Embryonic facial prominence (tissue), 1 donor: ENCODE measurements at regions not wholly inside any gene's neighbourhood (a gene's known extent, or its start where the extent isn't known, plus 50 kb on each side); places are given as distances from the start of the nearest gene placed in this dataset.
"Not testable (repeated sequence)": the region's sequence is repeated elsewhere in the genome, so short reads cannot be mapped to it uniquely, and the experiment has no call there.

Experiments used
- DNase-seq: peaks from one replicate; pipeline ENCODE4 v3.0.0-alpha.2; 2016; ENCODE audit errors: extremely low spot score

DNA sequence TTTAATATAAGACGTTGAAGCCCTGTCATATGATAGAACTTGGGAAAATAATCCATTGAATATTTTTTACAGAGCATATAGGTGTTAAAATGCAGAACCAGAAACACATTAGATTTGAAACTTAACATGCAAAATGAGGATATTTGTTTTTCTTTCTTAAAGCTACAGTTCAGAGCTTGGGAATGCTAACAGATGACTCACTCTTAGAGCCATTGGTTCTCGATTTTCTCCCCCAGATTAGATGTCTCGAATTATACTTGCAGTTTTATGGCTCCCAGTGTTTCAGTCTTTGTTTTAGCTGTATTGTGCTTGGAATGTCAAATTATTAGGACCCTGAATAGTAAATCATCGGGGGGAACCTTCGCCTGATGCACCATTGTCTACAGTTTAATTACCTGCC lies 575.7 kb upstream of the ZP4 start:
- DNase-seq, result no peak

DNA sequence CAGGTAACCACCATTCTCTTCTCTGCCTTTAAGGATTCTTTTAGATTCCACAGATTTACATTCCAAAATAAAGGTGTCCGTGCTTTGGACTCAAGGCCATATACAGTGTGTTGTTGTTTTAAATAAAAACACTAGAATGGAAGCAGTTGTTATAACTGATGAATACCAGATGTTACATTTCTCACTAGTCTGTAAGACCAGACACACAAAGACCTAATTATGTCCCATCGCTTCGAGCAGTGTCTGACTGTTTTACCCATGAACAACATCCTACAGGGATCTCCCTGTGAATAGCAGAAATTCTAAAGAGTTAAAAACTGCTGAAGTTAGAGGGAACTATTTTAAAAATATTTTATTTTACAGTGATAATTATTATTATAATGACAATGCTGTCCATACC lies 574.7 kb upstream of the ZP4 start:
- DNase-seq, result no peak

DNA sequence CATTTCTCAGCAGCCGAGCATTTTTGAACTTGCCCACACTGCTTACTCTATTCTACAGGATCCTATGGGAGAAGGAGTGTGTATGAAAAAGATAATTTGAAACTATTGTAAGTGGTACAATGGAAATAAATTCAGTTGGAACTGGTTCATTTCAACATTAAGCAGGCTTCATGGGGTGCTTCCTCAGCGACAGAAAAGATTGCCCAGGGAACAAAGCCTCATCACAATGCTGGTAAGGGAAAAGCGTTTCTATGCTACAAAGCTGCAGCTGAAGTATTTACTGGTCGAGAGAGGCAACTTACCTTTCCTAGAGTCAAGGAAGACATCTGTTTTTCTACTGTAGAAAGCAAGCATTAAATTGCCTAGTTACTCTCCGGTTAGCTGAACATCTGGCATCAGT lies 568.2 kb upstream of the ZP4 start:
- no peak for DNase-seq

DNA sequence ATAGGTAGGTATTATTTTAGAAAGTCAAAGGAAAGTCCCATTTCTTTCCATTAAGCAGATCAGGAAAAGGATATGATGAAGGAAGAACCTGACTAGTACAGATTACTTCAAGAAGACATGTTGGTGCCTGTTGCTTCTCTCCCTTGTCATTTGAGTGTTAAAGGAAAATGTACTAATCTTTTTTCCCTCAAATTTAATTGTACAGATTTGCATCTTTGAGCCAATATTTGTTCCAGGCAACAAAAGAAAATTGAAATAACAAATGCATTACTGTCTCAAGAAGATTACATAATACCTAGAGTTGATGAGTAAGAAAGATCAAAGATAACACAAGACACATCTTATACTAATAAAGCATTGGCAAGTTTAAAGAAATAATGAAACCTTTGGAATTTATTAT lies 566.9 kb upstream of the ZP4 start:
- no peak for DNase-seq

DNA sequence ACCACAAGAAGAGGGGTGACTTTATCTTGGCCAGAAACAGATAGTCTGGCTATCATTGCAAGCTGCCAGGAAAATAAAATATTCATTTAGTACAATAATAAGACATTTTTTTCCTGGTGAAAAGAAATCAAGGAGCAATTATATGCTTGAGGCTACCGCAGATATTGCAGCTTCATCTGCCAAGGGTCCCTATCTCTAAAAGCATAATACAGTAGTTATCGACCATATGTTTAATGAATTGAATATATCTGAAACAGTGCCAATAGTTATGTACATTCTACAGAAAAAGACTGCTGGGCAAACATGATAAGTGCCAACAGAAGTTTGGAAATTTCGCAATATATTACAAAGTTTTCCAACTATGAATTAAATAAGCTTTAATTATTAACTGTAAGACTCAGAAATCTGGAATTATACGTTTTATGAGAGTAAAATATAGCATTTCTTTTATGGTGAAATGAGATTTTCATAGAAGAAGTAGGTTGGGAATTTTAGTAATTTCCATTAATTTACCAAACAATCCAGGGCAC lies 561.1 kb upstream of the ZP4 start:
- DNase-seq, result no peak

DNA sequence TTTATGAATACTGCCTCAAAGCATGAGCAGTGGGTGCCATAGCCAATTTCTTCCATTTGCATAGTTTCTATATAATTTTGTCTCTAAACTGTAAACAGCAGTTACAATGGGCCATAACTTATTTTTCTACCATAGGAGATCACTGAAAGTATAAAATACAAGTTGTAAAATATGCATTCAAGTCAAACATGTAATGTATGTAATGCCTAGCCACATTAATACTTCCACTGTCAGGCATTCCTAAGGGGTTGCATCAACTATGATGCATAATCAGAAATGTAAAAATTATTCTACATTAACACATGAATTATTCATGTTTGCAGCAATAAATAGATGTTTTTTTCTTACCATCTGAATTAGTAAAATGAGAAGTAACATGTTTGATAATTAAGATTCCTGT lies 560.3 kb upstream of the ZP4 start:
- DNase-seq, result no peak

DNA sequence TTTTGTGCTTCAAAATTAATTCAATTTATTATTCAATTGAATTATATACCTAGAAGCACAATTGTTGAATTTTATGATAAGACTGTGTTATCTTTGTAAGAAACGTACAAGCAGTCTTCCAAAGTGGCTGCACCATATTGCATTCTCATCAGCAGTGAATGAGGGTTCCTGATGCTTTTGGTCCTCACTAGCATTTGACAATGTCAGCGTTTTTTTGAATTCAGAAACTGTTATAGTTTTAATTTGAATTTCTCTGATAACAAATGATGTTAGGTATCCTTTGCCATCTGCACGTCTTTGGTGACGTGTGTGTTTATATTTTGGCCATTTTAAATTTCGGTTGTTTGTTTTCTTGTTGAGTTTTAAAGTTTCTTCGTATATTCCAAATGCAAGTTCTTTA lies 553.0 kb upstream of the ZP4 start:
- DNase-seq, result no peak

DNA sequence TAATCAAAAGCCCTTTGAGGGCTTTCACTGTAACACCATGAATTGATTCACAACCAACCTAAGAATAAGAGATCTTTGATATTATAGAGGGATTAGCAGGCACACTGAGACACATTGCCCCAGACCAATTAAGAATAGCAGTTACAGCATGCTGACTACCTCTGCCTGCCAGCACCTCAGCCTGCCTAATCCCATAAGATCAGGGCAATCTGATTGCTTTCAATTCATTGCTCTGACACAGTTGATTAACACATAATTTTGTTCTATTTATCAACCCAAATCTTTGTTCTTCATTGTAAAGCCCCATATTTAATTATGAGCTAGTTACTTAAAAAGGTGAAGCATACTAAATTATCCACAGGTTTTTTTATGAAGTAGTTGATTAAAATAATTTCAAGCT lies 548.8 kb upstream of the ZP4 start:
- DNase-seq, result no peak

DNA sequence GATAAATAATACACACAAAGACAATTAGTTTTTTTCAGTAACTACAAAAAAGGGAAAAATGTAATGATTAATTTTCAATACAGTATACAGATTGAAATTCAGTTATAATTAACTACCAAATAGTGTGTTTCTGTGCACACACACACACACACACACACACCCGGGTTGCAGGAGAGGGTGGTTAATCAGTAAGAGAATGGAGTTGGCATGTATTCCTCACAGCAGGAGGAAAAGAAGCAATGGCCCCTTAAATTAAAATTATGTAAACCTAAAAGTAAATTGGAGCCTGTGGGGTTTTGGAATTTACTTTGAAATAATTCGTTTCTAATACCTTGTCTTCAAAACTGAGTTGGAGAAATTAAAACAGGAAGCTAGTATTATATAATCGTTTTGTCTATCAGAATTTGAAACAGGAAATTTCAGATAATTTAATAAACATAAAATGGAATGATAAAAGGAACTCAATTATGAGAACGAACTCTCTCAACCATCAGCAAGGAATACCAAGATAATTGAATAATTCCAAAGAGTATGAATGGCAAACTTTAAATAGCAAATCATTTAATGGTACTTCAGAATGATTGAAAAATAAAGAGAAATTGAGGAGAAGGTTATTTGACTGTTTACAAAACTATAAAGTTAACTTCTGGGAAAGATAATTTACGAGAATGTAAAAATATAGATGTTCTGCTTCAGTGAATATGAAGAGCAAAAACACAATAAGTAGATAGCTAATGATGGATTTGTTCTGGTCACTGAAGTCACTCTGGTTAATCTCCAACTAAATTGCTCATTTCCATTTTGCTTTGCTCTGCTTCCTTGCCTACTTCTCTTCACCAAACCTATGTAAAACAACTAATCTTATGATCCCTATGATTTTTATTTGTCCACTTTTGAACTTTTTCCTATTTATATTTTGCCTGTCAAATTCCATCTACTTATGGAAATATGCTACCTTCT lies 547.9 kb upstream of the ZP4 start:
- no peak for DNase-seq

DNA sequence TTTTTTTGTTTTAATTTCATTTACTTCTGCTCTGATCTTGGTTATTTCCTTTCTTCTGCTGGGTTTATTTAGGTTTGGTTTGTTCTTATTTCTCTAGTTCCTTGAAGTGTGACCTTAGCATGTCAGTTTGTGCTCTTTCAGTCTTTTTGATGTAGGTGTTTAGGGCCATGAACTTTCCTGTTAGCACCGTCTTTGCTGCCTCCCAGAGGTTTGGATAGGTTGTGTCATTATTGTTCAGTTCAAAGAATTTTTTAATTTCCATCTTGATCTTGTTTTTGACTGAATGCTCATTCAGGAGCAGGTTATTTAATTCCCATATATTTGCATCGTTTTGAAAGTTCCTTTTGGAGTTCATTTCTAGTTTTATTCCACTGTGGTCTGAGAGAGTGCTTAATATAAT lies 539.0 kb upstream of the ZP4 start:
- DNase-seq, result not testable (repeated sequence)

DNA sequence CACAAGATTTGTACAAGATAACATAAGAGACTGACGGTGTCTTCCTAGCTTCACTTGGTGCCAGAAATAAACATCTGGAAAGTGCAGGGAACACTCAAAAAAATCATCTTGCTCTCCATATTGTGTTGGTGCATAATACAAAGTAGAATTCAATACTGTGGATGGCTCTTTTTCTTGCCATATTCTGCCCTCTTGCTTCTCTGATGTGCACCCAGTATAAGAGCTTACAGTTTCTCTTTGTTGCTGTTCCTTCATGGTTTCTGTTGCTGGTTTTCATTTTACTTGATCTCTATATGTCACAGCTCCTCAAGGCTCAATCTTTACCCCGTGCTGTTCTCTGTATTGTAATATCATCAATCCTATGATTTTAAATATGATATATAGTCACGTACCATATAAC lies 528.5 kb upstream of the ZP4 start:
- no peak for DNase-seq

DNA sequence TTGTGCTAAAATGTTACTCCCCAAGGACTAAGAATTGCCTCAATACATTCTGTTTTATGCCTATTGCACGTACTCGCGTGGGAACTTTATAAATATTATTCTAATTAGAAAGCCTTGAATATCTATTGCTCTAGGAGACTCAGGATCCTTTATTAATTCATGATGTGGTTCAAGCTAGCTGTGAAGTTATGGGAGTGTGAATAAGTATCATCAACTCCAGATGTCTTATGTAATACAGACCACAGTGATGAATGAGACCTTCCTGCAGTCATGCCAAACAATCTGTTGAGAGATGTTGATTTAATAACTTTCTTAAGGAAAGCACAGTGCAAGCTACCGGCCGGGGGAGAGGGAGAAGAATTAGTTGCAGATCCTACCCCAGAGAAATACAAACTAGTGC lies 519.2 kb upstream of the ZP4 start:
- peak; percentile 32 for DNase-seq

DNA sequence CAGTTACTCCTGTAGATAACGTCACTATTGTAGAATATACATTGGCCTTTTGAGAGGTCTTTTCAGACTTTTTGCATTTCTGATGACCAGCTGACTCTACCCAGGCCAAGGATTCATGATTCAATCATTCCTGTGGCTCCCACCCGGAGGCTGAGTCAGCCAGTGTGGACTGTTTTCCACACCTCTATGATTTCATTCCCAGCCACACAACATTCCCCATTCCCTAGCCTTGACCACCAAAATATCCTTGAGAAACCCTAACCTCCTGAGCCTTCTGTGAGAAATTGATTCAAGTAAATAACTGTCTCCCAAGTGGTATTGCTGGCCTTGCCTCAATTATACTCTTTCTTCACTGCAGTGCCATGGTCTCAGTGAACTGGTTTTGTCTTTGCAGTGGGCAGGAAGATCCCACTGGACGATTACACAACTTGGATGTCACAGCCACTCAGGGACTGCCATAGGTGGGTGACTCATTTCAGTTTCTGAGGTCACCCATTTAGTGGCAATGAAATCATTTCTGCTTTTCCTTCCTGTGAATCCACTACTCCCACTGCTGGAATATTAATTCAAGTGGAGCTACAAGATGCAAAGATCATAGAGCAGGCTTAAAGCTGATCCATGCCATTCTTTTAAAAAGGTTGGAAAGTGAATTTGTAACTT lies 518.6 kb upstream of the ZP4 start:
- no peak for DNase-seq

DNA sequence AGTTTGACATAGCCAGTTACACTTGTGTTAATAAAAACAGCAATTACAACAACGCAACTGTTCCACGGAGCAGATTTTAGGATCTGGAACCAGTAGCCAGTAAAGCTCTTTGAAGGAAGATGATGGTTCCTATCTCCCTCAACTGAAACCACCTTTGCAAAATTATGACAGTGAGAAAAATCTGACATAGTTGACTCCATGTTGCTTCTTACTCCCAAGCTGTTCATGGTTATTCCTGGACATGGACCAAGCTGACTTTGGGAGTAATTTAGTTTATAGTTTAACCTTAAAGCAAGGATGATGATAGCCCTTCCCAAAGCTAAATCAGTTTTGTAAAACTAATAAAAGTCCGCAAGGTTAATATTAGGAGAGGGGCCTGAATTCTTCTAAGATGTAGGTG lies 518.0 kb upstream of the ZP4 start:
- DNase-seq, result no peak

DNA sequence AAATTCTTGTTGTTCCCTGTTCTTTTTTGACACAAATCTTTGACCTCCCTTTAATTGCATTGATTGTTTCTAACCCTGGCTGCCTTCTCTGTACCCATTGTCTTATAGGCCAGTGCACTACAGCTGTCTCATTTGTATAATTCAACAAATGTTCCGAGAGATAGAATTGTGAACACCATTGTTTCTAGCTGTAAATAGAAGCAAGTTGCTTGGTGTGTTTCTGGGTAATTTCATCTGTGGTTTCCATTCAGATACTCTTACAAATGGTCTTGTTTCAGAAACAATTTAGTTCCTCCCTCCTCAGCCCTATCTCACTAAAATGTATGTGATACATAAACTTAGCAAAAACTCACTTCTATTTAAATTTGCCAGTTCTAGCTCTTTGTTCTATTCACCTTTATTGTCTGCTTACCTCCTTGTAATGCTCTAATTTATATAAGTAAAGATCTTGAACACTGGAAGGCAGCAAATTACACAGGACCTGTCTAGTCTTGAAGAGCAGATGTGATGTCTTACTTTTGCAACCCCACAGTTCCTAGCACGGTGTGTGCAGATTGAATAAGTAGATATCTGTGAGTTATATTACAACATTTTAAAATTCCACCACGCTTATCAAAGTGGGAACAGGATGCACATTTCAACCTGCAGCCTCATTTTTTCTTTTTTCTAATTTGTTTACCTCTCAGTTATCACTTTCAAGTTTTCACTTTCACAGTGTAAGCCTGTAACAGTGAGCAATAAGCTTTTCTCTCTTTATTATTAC lies 515.6 kb upstream of the ZP4 start:
- no peak for DNase-seq

DNA sequence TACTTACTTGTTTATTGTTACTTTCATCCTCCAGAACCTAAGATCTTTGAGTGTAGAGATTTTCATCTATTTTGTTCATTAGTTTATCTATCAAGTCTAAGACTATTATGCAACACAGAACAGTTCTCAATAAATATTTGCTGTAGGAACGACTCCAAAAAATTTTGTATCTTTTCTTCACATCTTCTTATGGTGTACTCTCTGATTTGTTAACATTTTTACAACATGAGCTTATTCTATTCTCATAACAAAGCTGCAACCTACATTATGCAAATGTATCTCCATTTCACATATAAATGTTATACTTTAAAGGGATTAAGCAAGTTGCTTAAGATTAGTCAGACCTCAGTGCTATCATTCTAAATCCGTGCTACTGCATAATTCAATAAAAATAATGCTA lies 514.2 kb upstream of the ZP4 start:
- no peak for DNase-seq

DNA sequence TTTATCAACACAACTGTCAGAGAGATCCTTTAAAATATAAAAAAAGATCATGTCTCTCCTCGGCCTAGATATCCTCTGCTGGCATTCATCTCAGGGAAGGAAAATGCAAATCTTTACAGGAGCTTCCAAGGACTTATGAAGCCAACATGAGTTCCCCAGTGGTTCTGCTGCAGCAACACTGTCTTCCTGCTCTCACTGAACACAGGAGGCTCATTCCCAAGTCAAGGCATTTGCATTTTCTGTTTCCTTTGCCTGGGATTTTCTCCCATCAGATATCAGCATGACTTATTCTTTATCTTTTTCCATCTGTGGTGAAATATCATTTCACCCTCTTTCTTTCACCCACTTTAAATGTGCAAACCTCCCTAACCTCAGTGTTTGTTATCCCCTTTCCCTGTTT lies 513.8 kb upstream of the ZP4 start:
- DNase-seq, result no peak

DNA sequence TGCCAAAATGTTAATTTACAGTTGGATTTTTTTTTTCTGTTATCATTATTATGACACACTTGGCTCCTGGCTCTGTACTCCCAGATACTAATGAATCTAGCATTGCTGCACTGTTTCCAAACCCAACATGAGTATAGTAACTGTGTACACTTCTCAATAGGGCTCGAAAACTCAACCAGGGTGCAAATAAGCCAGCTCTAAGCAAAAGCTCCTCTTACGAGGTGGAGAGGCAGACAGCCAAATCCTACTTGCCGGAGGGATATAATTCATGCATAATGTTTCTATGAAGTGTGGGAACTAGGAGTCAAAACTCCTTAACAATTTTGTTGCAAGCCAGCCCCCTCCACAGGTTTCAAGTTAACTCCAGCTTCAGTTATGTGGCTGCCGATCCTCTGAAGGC lies 510.4 kb upstream of the ZP4 start:
- no peak for DNase-seq

DNA sequence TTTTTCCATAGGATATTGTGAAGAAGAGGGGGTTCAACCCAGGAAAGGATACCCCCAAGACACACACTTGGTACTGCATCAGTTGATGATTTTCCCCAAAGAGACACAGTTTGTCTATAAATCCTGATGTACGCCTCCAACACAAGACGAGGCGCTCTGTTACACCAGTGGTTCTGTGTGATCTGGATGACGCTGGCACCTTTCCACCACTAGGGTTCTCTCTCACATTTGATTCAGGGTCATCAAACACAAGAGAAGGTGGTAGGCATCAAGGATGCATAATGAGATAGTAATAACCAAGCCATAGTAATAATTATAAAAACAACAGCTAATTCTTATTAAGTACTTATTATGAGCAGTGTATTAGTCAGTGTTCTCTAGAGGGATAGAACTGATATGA lies 508.8 kb upstream of the ZP4 start:
- DNase-seq, result no peak

DNA sequence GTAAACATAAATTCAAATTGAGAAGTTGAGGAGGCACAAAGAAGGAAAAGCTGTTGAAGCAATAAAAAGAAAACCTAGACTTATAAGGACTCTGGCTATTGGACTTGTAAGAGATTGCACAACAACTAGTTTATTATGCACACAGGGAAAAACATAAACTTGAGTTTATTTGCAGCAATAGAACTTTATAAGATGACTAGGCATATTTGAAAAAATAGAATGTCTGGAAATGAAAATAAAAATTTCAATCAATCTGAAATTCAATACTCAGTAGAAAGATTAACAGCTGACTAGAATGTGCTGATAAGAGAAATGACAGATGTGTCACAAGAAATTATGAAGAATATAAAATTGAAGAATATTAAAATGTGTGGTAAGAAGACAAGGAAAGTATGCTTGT lies 505.4 kb upstream of the ZP4 start:
- DNase-seq, result no peak

DNA sequence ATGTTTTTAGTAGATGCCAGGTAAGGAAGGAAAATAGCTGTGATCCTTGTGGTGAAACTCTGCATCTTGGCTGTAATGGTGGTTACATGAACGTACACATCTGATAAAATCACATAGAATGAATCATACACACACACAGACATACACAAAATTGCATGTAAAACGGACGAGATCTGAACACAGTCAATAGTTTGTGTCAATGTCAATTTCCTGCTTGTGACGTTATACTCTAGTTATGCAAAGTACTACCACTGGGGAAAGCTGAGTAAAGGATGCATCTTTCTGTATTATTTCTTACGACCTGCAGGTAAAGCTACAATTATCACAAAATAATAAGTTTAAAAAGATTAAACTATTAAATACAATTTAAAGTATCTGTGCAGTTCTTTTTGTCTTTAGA lies 493.7 kb upstream of the ZP4 start:
- DNase-seq, result no peak

DNA sequence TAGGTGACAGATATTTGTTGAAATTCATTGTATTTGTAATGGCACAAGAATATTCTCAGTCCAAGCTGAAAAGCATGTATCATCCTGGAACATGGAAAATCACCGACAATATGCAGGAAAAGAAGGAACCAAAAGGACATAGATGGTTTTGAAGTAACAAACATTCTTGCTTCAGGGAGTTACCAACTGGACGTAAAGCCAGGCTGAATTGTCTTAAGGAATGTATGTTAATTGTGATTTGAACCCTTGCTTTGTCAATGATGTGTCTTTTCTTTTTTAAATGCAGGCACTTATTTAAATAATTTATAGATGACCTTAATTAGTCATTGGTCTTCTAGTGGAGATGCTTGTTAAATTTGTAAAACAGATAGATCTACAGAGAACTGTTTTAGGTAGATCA lies 489.4 kb upstream of the ZP4 start:
- no peak for DNase-seq
